GM12878 (cell line): ENCODE measurements at regions not wholly inside any gene's neighbourhood (a gene's known extent, or its start where the extent isn't known, plus 50 kb on each side); places are given as distances from the start of the nearest gene placed in this dataset.

Experiments
- BCL3 ChIP-seq: IDR thresholded peaks from 2 replicates; pipeline ENCODE4 v1.6.1; 2011; ENCODE audit warnings: borderline replicate concordance, low read depth, mild to moderate bottlenecking, moderate library complexity, low read length; ENCODE audit not compliant: insufficient read depth, poor library complexity, severe bottlenecking
- BHLHE40 ChIP-seq, 2 experiments: fragments of 450-650 bp in 1 of 2; IDR thresholded peaks; 2 replicates each; pipeline ENCODE4 v1.6.1; 2011 to 2017; ENCODE audit warnings: low read depth in 2 of 2, borderline replicate concordance in 1 of 2, improper control_type of control experiment in 1 of 2, low read length in 1 of 2, mild to moderate bottlenecking in 1 of 2
- CTCF ChIP-seq, 3 experiments: IDR thresholded peaks in 2 of 3; conservative IDR thresholded peaks in 1 of 3; 2 replicates each; pipeline ENCODE4 v1.5.1; 2011; ENCODE audit warnings: low read depth in 3 of 3, low read length in 3 of 3, mild to moderate bottlenecking in 3 of 3, control low read depth in 2 of 3, moderate library complexity in 2 of 3, inconsistent platforms in 1 of 3, mixed read lengths in 1 of 3; ENCODE audit not compliant: control insufficient read depth in 2 of 3, insufficient read depth in 1 of 3; ENCODE audit errors: extremely low read depth in 1 of 3
- EGR1 ChIP-seq, 2 experiments: IDR thresholded peaks; 1 replicate in 1 of 2; 2 replicates in 1 of 2; pipeline ENCODE4 v1.6.1; 2011 to 2012; ENCODE audit warnings: low read depth in 2 of 2, low read length in 2 of 2, borderline replicate concordance in 1 of 2, mild to moderate bottlenecking in 1 of 2, moderate library complexity in 1 of 2
- EZH2 ChIP-seq: IDR thresholded peaks from 2 replicates; pipeline ENCODE4 v1.6.1; 2012; ENCODE audit warnings: low read depth, mild to moderate bottlenecking, control low read depth, inconsistent platforms, low read length, borderline replicate concordance; ENCODE audit not compliant: control insufficient read depth
- POLR2A ChIP-seq: IDR thresholded peaks from 2 replicates; pipeline ENCODE4 v1.6.1; 2011; ENCODE audit warnings: low read depth, mild to moderate bottlenecking, low read length
- RAD21 ChIP-seq: IDR thresholded peaks from 2 replicates; pipeline ENCODE4 v1.6.1; 2011; ENCODE audit warnings: mild to moderate bottlenecking, low read depth, low read length, moderate library complexity; ENCODE audit not compliant: insufficient read depth
- SMC3 ChIP-seq: IDR thresholded peaks from 2 replicates; pipeline ENCODE4 v1.6.1; 2011; ENCODE audit warnings: low read length, improper control_type of control experiment, borderline replicate concordance
- SP1 ChIP-seq: IDR thresholded peaks from one replicate; pipeline ENCODE4 v1.6.1; 2011; ENCODE audit warnings: low read depth, low read length
- SUPT20H ChIP-seq: IDR thresholded peaks from 2 replicates; pipeline ENCODE4 v1.6.1; 2011; ENCODE audit warnings: low read depth, mild to moderate bottlenecking, low read length, moderate library complexity, borderline replicate concordance; ENCODE audit not compliant: control insufficient read depth
- TCF12 ChIP-seq: IDR thresholded peaks from 2 replicates; pipeline ENCODE4 v1.6.1; 2011; ENCODE audit warnings: low read depth, mild to moderate bottlenecking, low read length
- ZBTB33 ChIP-seq: fragments of 450-650 bp; IDR thresholded peaks from 2 replicates; pipeline ENCODE4 v1.6.1; 2017; ENCODE audit warnings: mild to moderate bottlenecking

- TF ChIP-seq RAD21 (no peak), EZH2 (no peak), BCL3 (no peak), SP1 (no peak), POLR2A (no peak), BHLHE40 (IDR thresholded peaks at IDR 0.05; ENCODE audit: borderline replicate concordance in 1 of 2, low read depth in 2 of 2, low read length in 1 of 2) (no peak), CTCF (IDR thresholded peaks at IDR 0.05 in 2 of 3, conservative IDR thresholded peaks at IDR 0.05 in 1 of 3; ENCODE audit: control insufficient read depth in 2 of 3, extremely low read depth in 1 of 3, insufficient read depth in 1 of 3, low read depth in 3 of 3, low read length in 3 of 3) (no peak), ZBTB33 (no peak), SUPT20H (no peak), EGR1 (IDR thresholded peaks at IDR 0.05; ENCODE audit: borderline replicate concordance in 1 of 2, low read depth in 2 of 2, low read length in 2 of 2) (no peak), TCF12 (no peak), SMC3 (no peak)
Measured at GRCh38 chr3:17972959-17973906, 230.8 kb upstream of the TBC1D5 start.
